Lower leg skin (tissue), 4 donors: ENCODE measurements at regions not wholly inside any gene's neighbourhood (a gene's known extent, or its start where the extent isn't known, plus 50 kb on each side); places are given as distances from the start of the nearest gene placed in this dataset.

Source experiments
- DNase-seq, 2 donors: peaks; one replicate each; pipeline ENCODE4 v3.0.0-alpha.2; 2019; ENCODE audit warnings: low spot score in 2 of 2
- H3K4me3 ChIP-seq: fragments of 200-600 bp; sonication (generic); 2 replicates; pipeline ENCODE4 v1.5.1; 2017; ENCODE audit warnings: mild to moderate bottlenecking, low read depth; ENCODE audit not compliant: poor library complexity, severe bottlenecking
- POLR2A ChIP-seq, 2 donors: fragments of 450-650 bp; IDR thresholded peaks; one replicate each; pipeline ENCODE4 v1.6.1; 2016 to 2017; ENCODE audit warnings: antibody characterized with exemption in 2 of 2, mild to moderate bottlenecking in 1 of 2, moderate library complexity in 1 of 2
- WGBS, 2 donors: methylation state at CpG; one replicate each; pipeline ENCODE4 v1.1.5; 2018; 5-methylcytosine and 5-hydroxymethylcytosine counted together
- intact Hi-C: fragments of 100-400 bp; cut with DNase I; formaldehyde crosslinking; loops from one replicate; pipeline ENCODE4 v1.15.0; 2023; ENCODE audit warnings: low total_unique reads
- TF ChIP-seq, protein P1 (sequence below), 3 donors: fragments of 450-650 bp; IDR thresholded peaks; one replicate each; pipeline ENCODE4 v1.5.1; 2016; ENCODE audit warnings: antibody characterized with exemption in 3 of 3, mild to moderate bottlenecking in 3 of 3, moderate library complexity in 2 of 3

DNA sequence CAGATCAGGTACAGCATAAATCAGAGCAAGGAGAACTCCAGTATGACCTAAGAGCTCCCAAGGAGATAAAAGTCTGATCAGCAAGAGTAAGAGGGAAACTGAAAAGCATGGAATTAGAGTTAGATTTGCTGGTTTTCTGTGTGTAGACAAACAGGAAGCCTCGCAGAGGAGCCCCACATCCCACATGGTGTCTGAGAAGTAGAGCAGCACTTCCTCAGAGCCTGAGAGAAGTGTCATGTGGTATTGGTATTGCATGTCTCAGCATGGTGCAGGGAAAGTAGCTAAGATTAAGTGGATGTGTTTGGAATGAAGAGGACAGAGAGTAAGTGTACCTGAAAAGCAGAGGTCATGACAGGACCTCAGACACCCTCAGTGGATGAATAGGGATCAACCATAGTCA is 175.4 kb upstream of the GBE1 start:
- DNase-seq, result no peak
- TF ChIP-seq, protein P1, sequence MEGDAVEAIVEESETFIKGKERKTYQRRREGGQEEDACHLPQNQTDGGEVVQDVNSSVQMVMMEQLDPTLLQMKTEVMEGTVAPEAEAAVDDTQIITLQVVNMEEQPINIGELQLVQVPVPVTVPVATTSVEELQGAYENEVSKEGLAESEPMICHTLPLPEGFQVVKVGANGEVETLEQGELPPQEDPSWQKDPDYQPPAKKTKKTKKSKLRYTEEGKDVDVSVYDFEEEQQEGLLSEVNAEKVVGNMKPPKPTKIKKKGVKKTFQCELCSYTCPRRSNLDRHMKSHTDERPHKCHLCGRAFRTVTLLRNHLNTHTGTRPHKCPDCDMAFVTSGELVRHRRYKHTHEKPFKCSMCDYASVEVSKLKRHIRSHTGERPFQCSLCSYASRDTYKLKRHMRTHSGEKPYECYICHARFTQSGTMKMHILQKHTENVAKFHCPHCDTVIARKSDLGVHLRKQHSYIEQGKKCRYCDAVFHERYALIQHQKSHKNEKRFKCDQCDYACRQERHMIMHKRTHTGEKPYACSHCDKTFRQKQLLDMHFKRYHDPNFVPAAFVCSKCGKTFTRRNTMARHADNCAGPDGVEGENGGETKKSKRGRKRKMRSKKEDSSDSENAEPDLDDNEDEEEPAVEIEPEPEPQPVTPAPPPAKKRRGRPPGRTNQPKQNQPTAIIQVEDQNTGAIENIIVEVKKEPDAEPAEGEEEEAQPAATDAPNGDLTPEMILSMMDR (IDR thresholded peaks at IDR 0.05), result no peak
- no peak for TF ChIP-seq POLR2A (IDR thresholded peaks at IDR 0.05)
- H3K4me3 ChIP-seq, result no peak overlapping the region
- WGBS, 2 donors, result 61 to 65% methylated on average over 1 of the region's 1 CpG
- intact Hi-C loops, result no loop called here

DNA sequence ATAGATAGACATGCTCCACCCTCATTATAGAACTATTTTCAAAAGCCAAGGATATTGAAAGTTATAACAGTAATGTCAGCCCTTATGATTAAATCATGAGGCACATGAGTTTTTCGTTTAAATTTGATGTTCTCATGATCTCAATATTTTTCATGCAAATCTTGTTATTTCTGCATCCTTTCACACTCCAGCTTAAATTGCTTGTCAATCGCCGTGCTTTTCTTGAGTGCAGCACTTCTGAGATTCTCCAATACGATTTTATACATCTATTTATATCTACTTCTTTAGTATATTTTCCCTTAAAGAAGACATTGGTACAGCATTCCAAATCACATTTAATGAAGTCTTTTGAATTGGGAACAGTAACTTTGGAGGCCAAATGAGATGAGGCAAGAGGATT is 171.2 kb upstream of the GBE1 start:
- TF ChIP-seq POLR2A (IDR thresholded peaks at IDR 0.05), result no peak
- 80 to 86% methylated on average over 4 of the region's 4 CpGs for WGBS, 2 donors
- intact Hi-C loops, result no loop called here
- no peak for DNase-seq
- H3K4me3 ChIP-seq, result no peak overlapping the region

DNA sequence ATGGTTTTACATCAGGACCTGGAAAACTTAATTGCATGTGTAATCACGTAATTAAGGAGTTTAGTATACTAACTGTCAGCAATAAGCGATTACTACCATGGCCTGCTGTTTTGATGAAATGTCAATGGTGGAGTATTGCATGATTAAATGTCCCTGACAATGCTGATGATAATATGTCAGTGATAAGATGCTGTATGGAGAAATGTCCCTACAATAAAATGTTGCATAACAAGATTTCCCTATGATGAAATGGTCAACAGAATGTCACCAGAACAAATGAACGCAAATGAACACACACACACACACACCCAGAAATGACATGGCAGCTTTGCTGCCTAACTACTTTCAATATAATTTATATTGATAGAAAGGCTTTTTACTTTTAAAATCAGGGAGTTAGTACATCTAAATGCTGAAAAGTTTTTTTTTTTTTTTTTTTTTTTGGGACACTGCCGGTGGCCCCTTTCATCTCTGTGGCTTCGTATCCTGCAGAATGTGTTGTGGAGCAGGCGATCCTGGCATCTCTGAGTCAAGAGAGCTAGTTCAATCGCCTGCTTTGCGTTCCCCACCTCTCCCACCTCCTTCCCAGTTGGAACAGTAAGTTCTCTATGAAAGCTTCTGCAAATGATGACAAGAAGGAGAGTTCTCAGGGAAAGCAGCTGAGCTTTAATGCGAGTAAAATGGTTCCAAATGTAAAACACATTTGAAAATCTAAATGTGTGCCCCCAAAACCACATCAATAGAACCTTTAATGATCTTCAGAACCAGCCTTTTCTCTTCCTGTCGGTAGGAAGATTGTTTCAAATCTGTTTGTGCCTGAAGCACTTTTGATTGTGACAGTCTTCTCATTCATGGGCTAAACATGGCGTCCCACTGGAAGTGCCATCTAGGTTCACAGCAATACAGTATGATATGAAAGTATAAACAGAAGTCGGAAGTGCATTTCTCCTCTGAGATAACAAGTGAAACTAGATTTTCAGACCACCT is 170.1 kb upstream of the GBE1 start:
- intact Hi-C loops, result no loop called here
- TF ChIP-seq, protein P1 (IDR thresholded peaks at IDR 0.05), result no peak
- no peak for TF ChIP-seq POLR2A (IDR thresholded peaks at IDR 0.05)
- H3K4me3 ChIP-seq, result no peak overlapping the region
- DNase-seq, result no peak
- WGBS, 2 donors, result 61 to 68% methylated on average over 12 of the region's 12 CpGs

DNA sequence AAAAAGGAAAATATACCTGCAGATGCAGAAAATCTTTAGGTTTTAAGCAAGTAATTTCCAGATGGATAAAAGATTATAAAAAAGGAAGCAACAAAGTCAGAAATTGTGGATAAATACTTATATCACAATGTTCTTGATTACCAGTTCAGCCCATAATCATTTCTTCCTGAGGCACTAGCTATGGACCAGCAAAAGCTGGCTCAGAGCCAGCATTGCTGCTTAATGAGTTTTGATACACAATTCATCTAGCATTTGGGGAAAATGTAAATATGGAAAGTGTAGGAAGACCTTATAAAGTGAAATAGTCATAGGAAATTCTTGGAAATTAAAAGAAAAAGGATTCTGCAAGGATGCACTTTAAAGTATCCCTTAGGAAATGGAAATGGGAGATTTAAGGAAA is 168.3 kb upstream of the GBE1 start:
- TF ChIP-seq, protein P1 (IDR thresholded peaks at IDR 0.05), result no peak
- no peak for TF ChIP-seq POLR2A (IDR thresholded peaks at IDR 0.05)
- intact Hi-C loops, result no loop called here
- DNase-seq, result no peak
- H3K4me3 ChIP-seq, result no peak overlapping the region

DNA sequence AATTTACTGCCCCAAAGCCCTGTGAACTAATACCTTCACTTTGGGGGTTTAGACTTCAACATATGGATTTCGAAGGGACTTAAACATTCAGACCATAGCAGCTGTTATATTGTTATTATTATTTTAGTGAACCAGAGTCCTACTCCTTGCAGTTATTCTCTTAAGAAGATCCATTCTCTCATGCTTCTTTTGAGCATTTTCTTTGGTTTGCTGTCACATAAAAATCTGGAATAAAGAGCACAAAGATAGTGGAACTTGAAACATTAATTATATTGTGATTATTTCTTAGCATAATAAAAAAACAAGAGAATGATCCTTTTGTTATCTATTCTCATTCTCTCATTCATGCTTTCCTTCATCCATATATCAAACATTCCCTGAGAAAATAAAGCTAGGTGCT is 166.4 kb upstream of the GBE1 start:
- WGBS, 2 donors, result 86 to 88% methylated on average over 1 of the region's 1 CpG
- TF ChIP-seq, protein P1 (IDR thresholded peaks at IDR 0.05), result no peak
- TF ChIP-seq POLR2A (IDR thresholded peaks at IDR 0.05), result no peak
- no peak overlapping the region for H3K4me3 ChIP-seq
- intact Hi-C loops, result no loop called here
- no peak for DNase-seq

DNA sequence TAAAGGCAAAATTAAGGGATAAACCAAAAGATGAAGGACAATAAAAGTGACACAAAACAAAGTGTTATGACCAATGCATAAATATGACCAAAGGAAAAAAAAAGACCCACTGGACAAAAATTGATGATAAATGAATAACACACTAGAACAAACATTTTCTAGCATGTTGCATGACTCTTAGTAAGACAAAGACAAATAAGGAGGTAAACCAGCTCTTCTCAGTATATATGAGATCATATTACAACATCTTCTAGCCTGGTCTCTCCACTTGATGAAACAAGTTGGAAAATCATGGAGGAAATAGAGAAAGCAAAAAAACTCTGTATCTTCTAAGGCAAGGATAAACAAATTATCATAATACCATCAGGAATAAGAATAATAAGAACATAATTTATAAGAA is 163.9 kb upstream of the GBE1 start:
- H3K4me3 ChIP-seq, result no peak overlapping the region
- intact Hi-C loops, result no loop called here
- DNase-seq, result no peak
- no peak for TF ChIP-seq POLR2A (IDR thresholded peaks at IDR 0.05)
- TF ChIP-seq, protein P1 (IDR thresholded peaks at IDR 0.05), result no peak
